ENCODE measurements at regions not wholly inside any gene's neighbourhood (a gene's known extent, or its start where the extent isn't known, plus 50 kb on each side); places are given as distances from the start of the nearest gene placed in this dataset.

GRCh38 chr20:52279706-52280105, 88.1 kb upstream of the ZFP64 start:
- TF ChIP-seq, protein P1, sequence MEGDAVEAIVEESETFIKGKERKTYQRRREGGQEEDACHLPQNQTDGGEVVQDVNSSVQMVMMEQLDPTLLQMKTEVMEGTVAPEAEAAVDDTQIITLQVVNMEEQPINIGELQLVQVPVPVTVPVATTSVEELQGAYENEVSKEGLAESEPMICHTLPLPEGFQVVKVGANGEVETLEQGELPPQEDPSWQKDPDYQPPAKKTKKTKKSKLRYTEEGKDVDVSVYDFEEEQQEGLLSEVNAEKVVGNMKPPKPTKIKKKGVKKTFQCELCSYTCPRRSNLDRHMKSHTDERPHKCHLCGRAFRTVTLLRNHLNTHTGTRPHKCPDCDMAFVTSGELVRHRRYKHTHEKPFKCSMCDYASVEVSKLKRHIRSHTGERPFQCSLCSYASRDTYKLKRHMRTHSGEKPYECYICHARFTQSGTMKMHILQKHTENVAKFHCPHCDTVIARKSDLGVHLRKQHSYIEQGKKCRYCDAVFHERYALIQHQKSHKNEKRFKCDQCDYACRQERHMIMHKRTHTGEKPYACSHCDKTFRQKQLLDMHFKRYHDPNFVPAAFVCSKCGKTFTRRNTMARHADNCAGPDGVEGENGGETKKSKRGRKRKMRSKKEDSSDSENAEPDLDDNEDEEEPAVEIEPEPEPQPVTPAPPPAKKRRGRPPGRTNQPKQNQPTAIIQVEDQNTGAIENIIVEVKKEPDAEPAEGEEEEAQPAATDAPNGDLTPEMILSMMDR (conservative IDR thresholded peaks at IDR 0.05; ENCODE audit: low read length) = no peak
- TF ChIP-seq EZH2phosphoT487 (IDR thresholded peaks at IDR 0.05; ENCODE audit: borderline replicate concordance, low read depth, low read length) = no peak
